COLO829 (cell line): ENCODE measurements at regions not wholly inside any gene's neighbourhood (a gene's known extent, or its start where the extent isn't known, plus 50 kb on each side); places are given as distances from the start of the nearest gene placed in this dataset.
"Not testable (repeated sequence)": the region's sequence is repeated elsewhere in the genome, so short reads cannot be mapped to it uniquely, and the experiment has no call there.

Experiments
- DNase-seq: peaks from one replicate; pipeline ENCODE4 v3.0.0; 2012; ENCODE audit warnings: low spot score

DNA sequence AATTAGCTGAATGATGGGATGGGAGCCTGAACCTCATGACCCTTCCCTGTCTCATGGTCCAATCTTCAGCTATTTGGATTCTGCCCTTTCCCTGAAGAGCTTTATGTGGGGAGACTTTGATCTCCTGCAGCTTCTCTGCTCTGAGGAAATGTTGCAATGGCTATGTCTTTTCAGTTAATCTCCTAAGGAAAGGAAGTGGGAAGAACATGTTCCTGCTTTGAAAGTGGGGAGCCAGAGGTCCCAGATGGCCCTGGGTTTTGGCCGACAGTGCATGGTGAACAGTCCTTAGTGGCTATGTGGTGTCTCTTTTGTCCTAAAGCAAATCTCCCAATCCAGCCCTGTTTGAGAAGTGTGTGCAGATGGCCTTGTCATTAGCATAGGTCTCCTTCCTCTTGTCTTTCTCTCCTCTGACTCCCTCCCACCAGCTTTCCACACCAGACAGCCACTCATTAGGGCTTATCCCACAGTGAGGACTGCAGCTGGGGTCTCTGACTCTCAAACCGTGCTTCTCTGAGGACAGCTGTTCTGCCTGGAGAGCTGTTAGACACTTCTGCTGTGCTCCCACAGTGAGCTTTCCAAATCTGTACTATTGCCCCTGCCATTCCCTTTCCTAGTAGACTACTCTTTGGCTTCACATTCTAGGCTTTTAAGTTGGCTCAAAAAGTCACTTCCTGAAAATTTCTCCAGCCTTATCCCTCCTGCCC, 365.8 kb upstream of the UMPS start:
- DNase-seq: no peak

DNA sequence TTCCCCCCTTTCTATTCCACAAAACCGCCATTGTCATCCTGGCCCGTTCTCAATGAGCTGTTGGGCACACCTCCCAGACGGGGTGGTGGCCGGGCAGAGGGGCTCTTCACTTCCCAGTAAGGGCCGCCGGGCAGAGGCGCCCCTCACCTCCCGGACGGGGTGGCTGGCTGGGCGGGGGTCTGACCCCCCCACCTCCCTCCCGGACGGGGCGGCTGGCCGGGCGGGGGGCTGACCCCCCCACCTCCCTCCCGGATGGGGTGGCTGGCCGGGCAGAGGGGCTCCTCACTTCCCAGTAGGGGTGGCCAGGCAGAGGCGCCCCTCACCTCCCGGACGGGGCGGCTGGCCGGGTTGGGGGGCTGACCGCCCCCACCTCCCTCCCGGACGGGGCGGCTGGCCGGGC, 363.6 kb upstream of the UMPS start:
- not testable (repeated sequence) for DNase-seq

DNA sequence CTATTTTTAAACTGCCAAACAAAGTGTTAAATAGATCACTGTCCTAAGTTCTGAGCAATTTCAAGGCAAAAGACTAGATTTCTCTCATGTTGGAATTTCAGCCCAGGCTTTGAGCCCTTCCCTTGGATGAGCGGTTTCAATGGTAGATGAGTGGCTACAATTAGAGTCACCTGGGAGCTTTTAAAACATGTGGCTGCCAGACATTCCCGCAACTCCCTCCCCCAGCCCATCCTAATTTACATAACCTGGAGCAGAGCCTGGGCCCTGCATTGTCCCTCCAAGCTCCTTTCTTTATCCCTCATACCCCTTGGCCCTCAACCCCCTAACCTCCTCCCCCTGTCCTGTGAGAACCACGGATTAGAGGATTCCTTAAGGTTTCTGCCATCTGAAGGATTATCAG, 357.5 kb upstream of the UMPS start:
- DNase-seq: no peak

DNA sequence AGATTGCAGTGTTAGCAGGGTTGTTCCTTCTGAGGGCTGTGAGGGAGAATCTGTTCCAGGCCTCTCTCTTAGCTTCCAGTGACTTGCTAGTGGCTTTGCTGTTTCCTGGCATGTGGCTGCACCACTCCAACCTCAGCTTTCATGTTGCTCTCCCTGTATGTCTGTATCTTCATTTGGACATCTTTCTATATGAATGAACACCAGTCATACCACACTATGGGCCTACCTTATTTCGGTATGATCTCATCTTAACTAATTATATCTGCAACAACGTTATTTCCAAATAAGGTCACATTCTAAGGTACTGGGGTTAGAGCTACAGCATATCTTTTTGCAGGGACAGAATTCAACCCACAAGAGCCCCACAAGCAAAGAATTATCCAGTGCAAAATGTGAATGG, 356.7 kb upstream of the UMPS start:
- no peak for DNase-seq

DNA sequence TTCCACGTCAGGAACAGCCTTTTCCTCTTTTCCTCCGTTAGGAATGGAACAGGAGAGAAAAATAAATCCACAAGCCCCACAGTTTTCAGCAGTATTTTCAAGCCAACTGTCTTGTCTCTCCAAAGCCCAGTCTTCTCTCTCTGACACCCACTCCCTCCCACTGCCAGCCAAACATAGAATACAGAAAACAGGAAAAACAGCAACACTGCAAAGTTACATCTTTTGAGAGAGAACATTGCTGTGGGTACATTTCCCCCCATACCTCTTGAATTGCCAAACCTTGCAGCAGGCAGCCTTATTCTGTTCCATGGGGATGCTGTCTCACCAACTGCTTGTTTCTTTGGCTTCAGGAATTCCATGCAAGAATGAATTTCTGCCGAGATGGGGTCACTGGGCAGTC, 355.7 kb upstream of the UMPS start:
- DNase-seq: no peak

DNA sequence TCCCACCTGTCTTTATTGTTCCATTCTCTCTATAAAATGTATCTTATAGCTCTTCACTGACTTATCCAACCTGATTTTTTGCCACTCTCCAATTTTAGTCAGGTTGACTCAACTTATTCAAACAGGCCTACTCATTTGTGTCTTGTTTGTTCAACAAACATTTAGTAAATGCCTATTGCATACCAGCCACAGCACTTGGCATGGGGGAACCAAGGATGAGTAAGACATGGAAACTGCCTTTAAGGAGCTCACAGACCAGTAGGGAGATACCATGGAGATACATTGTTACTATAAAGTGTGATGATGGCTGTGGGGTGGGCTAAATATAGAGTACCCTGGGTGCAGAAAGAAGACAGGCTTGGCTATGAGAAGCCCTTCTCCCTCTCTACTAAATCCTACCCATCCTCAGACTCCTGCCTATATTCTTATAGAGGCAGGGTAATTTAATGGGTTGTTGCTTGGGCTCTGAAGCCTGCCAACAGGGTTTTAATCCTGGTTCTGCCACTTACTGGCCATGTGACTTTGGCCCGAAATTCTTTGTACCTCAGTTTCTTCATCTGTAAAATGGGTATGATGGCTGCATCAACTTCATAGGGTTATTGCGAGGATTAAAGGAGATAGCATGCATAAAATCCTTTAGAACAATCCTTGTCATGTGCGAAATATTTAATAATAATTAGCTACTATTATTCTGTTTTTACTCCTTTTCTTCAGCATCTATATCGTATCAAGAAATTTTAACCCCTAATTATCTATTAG, 348.5 kb upstream of the UMPS start:
- no peak for DNase-seq

DNA sequence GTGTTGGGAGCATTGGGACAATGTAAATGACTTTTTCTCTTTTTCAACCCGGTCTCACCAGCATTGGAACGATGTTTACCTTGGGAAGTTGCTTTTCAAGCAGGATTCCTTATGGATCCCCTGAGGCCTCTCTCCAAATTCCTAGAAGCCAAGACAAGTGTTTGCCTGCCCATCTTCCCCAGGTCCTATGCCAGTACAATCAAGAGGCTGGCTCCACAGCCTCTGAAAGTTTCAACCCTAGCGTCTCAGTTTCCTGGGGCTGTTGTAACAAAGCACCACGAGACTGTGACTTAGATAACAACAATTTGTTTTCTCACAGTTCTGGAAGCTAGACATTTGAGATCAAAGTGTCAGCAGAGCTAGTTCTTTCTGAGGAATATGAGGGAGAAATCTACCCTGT, 347.2 kb upstream of the UMPS start:
- DNase-seq: no peak

DNA sequence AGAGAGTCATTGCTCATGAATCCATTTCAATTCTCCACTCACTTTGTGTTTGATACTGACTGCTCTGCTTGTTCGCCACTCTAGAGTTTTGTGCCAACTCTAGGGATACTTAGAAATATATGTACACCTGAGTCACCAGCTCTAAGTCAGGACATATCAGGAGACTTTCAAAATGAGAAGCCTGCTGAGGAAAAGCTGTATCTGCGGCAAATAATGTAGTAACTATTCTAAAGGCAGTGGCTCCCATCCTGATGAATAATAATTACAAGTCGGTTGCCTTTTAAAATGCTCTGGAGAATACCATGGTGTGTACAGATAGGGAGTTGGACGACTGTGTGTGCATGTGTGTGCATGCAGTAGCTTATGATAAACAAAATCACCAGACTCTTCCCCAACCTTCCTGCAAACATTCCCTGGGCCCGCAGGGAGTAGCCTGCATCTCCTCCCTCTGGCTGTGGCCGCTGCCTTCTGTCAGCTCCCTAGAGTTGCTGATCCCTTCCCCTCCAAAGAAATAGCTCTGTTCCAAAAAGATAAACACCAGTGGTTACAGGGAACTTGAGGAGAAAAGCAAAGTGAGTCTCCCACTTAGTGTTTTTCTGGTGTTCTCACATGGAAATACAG, 346.3 kb upstream of the UMPS start:
- no peak for DNase-seq

DNA sequence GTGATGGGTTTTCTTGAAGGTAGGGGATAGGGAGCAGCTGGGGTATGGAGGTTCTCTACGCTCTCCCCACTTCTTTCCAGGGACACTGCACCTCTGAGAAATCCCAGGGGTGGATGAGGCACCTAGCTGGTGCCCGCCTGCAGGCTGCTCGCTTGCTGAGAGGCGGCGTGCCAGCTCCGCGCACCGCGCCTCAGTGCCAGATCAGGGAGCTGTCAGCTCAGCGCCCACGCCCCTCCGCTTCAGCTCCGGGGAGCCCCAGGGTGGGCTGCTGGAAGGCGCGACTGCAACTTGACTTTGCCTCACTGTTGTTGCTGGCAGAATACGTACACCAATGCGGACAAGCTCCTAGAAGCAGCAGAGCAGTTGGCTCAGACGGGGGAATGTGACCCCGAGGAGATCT, 345.7 kb upstream of the UMPS start:
- DNase-seq: no peak

DNA sequence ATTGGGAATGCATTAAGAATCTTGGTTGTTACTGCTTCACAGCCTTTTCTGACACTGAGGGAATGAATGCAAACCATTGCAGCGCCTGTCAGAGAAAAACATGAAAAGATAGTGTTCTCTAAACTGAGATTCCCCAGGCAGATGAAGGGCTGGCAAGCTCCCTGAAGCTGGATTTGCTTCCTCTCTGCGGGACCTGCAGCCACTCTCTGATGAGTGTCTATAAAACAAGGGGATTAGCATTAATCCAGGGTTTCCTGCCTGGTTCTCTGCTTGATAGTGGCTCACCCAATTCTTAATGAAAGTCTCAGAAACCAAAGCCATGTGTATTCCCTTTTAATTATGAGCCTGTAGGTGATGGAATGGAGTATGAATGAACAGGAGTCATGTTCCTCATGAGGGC, 344.3 kb upstream of the UMPS start:
- no peak for DNase-seq

DNA sequence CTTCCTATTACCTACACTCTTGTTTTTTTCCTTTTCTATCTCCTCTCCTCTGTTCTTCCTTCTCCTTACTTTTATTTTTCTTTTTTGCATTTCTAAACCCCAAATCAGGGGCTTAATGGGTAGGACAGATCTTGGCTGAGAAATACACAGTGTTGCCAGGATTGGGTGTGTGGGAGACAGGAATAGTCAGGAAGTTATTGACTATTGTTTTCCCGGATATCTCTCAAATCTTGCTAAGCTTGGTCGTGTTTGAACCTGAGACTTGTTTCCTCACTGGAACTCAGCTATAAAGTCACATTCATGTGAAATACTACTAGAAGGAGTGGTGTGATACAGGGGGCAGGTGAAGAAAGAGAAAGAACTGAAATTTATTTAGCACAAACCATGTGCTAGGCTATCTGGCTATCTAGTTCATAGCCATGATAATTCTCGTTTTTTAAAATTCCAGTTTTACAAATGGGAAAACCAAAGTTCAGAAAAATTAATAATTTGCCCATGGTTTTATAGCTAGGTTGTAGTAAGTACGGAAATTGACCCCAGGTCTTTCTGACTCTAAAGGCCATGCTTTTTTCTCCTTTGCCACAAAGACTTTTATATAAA, 343.2 kb upstream of the UMPS start:
- DNase-seq: no peak

DNA sequence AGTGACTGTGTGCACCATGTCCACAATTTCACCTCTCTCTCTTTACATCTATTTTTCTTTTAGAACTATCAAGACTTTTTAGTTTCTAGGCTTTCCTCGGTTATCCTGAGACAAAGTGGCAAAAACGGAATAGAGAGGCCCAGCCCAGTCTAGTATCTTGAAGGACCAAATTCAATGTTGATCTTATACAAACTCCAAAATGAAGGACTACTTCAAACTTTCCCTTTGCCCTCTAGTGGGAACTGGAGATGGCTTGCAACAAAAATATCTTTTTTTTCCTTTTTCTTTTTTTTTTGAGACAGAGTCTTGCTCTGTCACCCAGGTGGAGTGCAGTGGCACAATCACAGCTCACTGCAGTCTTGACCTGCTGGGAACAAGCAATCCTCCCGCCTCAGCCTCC, 338.5 kb upstream of the UMPS start:
- DNase-seq: no peak

DNA sequence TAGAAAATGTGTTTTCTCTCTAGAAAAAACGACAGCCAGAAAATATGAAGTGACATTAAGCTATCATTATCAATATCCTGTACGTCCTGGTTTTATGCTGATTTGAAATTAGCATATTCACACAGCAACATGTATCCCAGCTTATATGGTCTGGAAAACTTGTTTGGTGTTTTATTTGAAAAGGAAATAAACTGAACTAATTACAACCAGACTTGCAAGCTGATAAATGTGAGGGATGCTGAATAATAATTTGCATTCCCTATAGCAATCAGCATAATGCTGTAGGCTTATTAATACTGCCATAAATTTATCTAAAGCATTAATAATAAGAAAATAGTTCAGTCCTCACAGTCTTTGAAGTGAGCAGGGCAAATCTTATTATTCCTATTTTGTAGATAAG, 336.9 kb upstream of the UMPS start:
- no peak for DNase-seq

DNA sequence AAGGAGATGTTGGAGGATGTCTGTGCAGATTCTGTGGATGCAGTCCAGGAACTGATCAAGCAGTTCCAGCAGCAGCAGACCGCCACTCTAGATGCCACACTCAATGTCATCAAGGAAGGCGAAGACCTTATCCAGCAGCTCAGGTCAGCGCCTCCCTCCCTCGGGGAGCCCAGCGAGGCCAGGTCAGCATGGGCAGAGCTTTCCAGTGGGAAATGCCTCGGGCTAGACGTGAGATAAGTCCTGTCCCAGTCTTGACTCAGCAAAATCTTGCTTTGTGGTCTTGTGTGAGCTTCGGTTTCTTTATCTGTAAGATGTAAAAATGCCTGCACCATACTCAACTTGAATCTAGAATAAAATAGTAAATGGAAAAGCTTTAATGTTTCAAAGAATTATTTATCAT, 335.1 kb upstream of the UMPS start:
- DNase-seq: no peak

DNA sequence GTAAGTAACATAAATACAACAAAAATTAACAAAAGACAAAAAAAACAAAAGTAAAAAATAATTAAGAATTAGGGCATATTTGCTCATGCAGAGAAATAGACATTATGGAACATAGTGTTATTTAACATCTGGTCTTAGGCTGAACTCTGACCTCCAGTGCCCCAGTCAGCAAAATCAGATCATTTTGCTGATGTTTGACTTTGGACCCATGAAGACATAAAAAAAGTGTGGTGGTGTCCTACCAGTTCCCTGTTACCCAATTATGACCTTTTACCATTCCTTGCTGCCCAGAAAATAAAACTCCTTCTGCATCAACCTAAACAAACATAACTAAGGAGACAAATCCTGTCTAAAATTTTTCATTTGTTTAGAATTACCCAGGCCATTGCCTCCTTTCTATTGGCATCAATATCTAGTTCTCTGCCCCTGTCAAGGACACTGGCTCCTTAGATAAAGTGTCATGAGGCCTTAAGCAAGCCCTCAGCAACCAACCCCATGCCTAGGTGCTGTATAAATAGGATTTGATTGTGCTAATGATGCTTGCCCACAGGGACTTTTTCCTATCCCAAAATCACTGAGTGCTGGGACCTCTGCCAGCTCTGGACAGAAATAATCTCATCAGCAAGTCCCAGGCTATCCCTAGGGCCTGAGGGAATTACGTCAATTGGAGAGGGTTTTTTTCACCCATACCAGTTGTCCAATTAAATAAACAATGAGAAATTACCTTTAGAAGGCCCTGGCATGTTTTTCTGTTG, 334.5 kb upstream of the UMPS start:
- peak; percentile 66 for DNase-seq

DNA sequence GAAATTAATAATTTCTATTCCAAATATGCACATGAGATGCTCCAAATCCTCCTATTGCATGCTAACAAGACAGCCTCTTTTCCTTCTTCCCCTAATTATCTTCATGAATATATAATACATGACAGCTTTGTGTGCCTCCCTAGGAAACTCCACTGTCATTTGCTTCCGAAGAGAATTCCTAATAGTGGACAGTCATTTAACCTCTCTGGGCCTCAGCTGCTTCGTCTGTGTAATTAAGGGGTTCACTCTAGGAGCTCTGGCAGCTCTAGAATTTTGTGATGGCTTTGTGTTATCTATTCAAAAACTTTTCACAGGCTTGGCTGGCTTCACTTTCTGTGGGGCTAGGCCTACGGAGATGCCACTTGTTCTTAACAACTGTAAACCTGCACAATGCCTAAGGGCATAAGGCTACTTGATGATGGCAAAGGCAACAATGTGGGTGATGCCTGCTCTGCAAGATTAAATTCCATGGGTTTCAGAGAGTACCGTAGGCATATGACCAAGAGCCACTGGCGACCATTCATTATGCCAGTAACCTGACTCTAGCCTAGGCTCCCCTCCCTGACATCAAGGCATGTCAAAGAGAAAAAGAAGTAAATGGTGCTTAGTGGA, 333.8 kb upstream of the UMPS start:
- no peak for DNase-seq

DNA sequence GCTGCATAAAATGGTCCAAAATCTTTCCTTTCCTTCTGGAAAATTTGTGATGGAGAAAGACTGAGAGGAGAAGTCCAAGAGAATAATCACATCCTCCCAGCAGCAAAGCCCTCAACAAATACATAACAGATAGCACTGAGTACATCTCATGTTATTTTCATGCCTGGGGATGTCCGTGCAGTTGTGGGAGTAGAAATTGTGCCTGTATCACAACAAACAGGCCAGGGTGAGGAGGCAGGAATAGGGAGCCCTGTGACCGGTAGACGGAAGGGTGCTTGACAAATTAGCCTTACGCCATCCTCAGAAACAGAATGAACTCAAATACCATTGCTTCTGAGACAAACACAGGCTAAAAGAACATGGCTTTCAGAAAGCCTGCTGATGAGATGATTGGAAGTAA, 333.2 kb upstream of the UMPS start:
- no peak for DNase-seq

DNA sequence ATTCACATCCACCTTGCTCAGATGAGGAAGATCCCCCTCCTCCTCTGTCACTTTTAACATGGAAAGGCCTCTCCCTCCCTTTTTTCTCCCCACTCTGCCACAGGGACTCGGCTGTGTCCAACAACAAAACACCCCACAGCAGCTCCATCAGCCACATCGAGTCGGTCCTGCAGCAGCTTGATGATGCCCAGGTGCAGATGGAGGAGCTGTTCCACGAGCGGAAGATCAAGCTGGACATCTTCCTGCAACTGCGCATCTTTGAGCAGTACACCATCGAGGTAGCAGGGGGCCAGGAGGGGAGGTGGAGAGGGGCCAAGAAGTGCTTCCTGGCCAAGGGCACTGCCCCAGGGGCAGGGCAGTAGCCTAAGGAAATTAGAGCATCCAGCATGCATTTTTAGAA, 331.7 kb upstream of the UMPS start:
- DNase-seq: no peak

DNA sequence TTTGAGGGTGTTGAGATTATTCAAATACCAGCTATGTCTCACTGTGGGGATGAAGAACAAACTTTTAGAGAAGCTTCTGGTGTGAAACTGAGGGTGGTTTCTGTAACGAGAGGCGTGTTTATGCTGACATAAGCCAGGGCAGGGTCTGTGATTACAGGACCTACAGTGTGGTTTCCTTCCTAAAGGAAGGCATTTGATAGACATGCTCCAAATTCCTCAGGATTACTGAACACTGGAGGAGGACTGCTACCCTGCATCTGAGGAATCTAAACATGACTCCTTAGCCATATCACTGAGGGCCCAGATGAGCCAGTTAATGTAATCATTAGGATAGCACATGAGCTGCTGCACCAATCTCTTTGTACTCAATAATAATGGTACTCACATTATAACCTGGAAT, 328.4 kb upstream of the UMPS start:
- DNase-seq: no peak

DNA sequence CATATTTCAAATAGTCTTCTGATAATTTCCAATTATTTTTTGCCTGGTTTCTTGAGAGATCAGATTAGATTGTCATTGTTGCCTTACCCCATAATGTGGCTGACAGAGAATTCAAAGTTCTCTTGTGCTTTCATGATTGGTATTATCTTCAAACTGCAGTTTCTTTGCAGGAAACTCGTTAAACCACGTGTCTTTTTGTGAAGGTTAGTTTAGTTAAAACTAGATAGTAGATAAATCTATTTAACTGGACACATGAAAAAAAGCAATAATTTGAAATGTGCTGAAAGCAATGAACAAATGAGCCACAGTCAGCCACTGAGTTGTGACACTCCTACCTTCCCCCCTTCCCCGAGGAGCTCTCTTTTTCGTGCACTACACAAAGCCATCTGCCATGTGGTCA, 327.5 kb upstream of the UMPS start:
- DNase-seq: no peak

DNA sequence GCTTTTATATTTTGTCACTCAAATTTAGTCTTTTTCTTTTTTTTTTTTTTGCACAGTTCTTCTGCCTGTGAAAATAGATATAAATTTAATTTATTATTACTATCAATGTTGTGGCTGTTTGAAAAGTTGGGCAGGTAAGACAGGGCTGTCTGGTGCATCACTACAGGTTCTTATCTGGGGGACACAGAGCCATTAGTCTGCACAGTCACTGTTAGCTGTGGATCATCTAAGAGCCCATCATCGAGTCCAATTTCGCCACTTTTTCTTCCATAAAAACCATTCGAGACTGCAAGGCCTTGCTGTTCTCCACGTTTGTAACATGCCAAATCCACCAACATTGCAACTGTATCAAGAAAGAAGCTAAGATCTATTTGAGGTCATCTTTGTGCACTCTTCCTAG, 325.6 kb upstream of the UMPS start:
- no peak for DNase-seq

DNA sequence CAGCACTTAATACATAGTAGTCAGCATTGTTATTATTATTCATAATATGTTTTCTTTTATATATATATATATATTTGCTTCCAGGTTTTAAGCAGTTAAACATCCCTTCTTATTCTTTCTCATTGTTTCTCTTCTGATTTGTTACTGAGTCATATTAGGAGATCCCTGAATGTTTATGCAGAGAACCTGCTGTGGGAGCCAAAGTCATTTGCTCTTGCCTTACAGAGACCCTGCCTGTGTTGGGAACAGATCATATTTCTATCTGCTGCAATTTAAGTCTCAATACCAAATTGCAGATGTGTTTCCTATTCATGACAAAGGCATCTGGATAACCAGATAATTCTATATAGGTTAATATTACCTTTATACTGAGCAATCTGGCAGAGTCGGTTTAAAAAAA, 323.0 kb upstream of the UMPS start:
- no peak for DNase-seq
